Sigmoid colon (tissue), 6 donors: ENCODE measurements at regions not wholly inside any gene's neighbourhood (a gene's known extent, or its start where the extent isn't known, plus 50 kb on each side); places are given as distances from the start of the nearest gene placed in this dataset.

Experiments used
- DNase-seq: peaks from one replicate; pipeline ENCODE4 v3.0.0-alpha.2; 2019
- H3K27ac ChIP-seq, 4 donors: fragments of 200-600 bp; sonication (generic); one replicate each; pipeline ENCODE4 v1.5.1; 2016 to 2019; ENCODE audit warnings: mild to moderate bottlenecking in 1 of 4
- H3K27me3 ChIP-seq, 3 donors: fragments of 200-600 bp; sonication (generic); one replicate each; pipeline ENCODE4 v1.5.1; 2019; ENCODE audit warnings: mild to moderate bottlenecking in 1 of 3
- H3K36me3 ChIP-seq, 4 donors: fragments of 200-600 bp; sonication (generic); one replicate each; pipeline ENCODE4 v1.5.1; 2016 to 2019
- H3K4me1 ChIP-seq, 4 donors: fragments of 200-600 bp; sonication (generic); one replicate each; pipeline ENCODE4 v1.5.1; 2017 to 2019
- H3K4me3 ChIP-seq, 4 donors: fragments of 200-600 bp; sonication (generic); one replicate each; pipeline ENCODE4 v1.5.1; 2017 to 2019; ENCODE audit warnings: mild to moderate bottlenecking in 2 of 4, moderate library complexity in 1 of 4
- H3K9me3 ChIP-seq, 4 donors: fragments of 200-600 bp in 3 of 4; sonication (generic) in 3 of 4; one replicate each; pipeline versions ENCODE4 v1.5.1 to v1.6.1; 2013 to 2019
- EP300 ChIP-seq, 4 donors: sonication (generic); formaldehyde crosslinking; IDR thresholded peaks; one replicate each; pipeline ENCODE4 v1.6.1; 2017; ENCODE audit warnings: antibody characterized with exemption in 4 of 4
- POLR2A ChIP-seq, 2 donors: fragments of 450-650 bp; IDR thresholded peaks; one replicate each; pipeline ENCODE4 v1.6.1; 2016; ENCODE audit warnings: antibody characterized with exemption in 2 of 2, mild to moderate bottlenecking in 2 of 2, moderate library complexity in 2 of 2
- POLR2AphosphoS5 ChIP-seq, 4 donors: sonication (generic); formaldehyde crosslinking; IDR thresholded peaks; one replicate each; pipeline ENCODE4 v1.6.1; 2017; ENCODE audit warnings: antibody characterized with exemption in 4 of 4
- WGBS, 2 donors: extraction: QIAGEN DNeasy Blood & Tissue Kit; methylation state at CpG; one replicate each; pipeline ENCODE4 v1.1.7; 2013; 5-methylcytosine and 5-hydroxymethylcytosine counted together
- intact Hi-C: fragments of 100-400 bp; cut with DNase I; formaldehyde crosslinking; loops from one replicate; pipeline ENCODE4 v1.15.1; 2023
- TF ChIP-seq, protein P1 (sequence below), 4 experiments: fragments of 450-650 bp in 3 of 4; fragments of 200-600 bp in 1 of 4; IDR thresholded peaks; one replicate each; pipeline ENCODE4 v1.5.1; 2016 to 2019; ENCODE audit warnings: antibody characterized with exemption in 4 of 4, mild to moderate bottlenecking in 3 of 4, moderate library complexity in 2 of 4
- donor health status: healthy with polysubstance abuse.
- donor health status: healthy.

DNA sequence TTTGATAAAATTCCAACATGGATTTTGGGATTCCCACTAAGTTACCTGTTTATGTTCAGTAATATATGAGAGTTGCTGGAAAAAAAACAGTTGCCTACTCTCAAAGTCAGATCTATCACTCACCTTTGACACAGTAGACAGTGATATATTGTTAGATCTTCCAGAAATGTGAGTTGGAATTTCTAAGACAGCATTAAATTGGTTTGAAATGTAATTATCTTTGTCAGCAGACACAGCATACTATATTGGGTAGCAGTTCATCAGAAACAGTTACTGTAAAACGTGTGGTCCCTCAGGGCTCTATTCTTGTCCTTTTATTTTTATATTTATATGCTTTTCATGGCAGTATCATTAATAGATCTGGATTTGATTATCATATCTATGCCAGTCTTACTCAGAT is 433.6 kb upstream of the ARRDC3 start:
- no peaks in the 10 kb centered on the region for H3K36me3 ChIP-seq
- 30 to 43% methylated on average over 1 of the region's 1 CpG for WGBS, 2 donors
- no peak for DNase-seq
- no peak overlapping the region for H3K4me3 ChIP-seq
- H3K4me1 ChIP-seq, result no peaks in the 10 kb centered on the region
- no peaks in the 10 kb centered on the region for H3K9me3 ChIP-seq
- intact Hi-C loops, result no loop called here
- no peak overlapping the region for H3K27ac ChIP-seq
- TF ChIP-seq POLR2AphosphoS5 (IDR thresholded peaks at IDR 0.05) (no peak), EP300 (IDR thresholded peaks at IDR 0.05) (no peak), POLR2A (IDR thresholded peaks at IDR 0.05) (no peak)
- TF ChIP-seq, protein P1, sequence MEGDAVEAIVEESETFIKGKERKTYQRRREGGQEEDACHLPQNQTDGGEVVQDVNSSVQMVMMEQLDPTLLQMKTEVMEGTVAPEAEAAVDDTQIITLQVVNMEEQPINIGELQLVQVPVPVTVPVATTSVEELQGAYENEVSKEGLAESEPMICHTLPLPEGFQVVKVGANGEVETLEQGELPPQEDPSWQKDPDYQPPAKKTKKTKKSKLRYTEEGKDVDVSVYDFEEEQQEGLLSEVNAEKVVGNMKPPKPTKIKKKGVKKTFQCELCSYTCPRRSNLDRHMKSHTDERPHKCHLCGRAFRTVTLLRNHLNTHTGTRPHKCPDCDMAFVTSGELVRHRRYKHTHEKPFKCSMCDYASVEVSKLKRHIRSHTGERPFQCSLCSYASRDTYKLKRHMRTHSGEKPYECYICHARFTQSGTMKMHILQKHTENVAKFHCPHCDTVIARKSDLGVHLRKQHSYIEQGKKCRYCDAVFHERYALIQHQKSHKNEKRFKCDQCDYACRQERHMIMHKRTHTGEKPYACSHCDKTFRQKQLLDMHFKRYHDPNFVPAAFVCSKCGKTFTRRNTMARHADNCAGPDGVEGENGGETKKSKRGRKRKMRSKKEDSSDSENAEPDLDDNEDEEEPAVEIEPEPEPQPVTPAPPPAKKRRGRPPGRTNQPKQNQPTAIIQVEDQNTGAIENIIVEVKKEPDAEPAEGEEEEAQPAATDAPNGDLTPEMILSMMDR (IDR thresholded peaks at IDR 0.05), result no peak
- H3K27me3 ChIP-seq, result no peaks in the 10 kb centered on the region

DNA sequence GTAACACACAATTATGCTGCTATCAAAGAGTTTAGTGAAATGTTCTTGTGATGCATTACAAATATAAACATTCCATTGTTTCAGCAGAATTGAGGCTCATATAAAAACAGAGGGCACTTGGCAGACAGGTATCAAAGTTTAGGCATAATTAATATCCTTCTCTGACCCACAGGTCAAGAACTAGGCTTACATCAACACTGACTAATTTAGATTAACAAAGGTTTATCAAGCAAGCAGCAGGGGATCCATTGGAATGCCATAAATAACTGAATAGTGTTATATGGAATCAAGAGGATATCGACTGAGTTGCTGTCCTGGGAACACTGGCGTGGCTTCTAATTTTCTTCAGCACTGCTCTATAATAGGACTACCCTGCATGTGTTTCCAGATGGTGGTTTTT is 414.5 kb upstream of the ARRDC3 start:
- Histone ChIP-seq H3K27me3 (no peaks in the 10 kb centered on the region), H3K36me3 (no peaks in the 10 kb centered on the region), H3K9me3 (no peaks in the 10 kb centered on the region), H3K4me3 (no peak overlapping the region), H3K27ac (no peak overlapping the region), H3K4me1 (no peaks in the 10 kb centered on the region)
- TF ChIP-seq POLR2A (IDR thresholded peaks at IDR 0.05), result no peak
- TF ChIP-seq POLR2AphosphoS5 (IDR thresholded peaks at IDR 0.05), result no peak
- no peak for TF ChIP-seq EP300 (IDR thresholded peaks at IDR 0.05)
- TF ChIP-seq, protein P1 (IDR thresholded peaks at IDR 0.05), result no peak
- no peak for DNase-seq
- intact Hi-C loops, result no loop called here
- WGBS, 2 donors, result 65 to 83% methylated on average over 2 of the region's 2 CpGs

DNA sequence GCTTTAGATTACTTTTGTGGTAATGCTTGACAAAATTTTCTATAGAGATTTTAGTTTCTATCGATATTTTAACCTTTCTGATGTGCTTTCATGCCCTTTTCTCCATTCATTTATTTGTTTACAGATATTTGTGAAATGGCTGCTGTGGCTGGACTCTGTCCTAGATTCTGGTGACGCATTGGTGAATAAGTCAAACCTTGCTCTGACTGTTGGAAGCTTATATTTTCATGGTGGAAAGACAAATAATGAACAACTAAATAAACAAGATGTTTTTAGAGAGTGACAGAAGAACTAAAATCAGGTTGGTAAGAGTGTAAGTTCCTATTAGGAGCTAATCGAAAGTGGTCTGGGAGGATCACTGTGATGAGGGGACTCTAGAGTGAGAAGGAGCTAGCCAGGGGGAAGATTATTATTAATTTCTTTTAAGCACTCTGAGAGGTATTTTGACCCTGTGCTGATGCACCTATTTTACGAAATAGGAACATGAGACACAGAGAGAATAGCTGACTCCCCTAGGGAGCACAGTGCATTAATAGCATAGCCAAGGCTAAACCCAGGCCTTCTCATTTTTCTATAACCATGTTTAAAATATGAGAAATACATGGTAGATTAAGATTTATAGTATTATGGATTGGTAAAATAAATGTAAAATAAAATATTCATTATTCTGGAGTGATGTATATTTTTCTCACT is 411.9 kb upstream of the ARRDC3 start:
- Histone ChIP-seq H3K4me1 (no peaks in the 10 kb centered on the region), H3K27me3 (no peaks in the 10 kb centered on the region), H3K9me3 (no peaks in the 10 kb centered on the region), H3K36me3 (no peaks in the 10 kb centered on the region), H3K27ac (no peak overlapping the region), H3K4me3 (no peak overlapping the region)
- no peak for TF ChIP-seq POLR2A (IDR thresholded peaks at IDR 0.05)
- TF ChIP-seq, protein P1 (IDR thresholded peaks at IDR 0.05), result no peak
- TF ChIP-seq EP300 (IDR thresholded peaks at IDR 0.05), result no peak
- TF ChIP-seq POLR2AphosphoS5 (IDR thresholded peaks at IDR 0.05), result no peak
- intact Hi-C loops, result no loop called here
- 84 to 85% methylated on average over 4 of the region's 4 CpGs for WGBS, 2 donors
- DNase-seq, result no peak

DNA sequence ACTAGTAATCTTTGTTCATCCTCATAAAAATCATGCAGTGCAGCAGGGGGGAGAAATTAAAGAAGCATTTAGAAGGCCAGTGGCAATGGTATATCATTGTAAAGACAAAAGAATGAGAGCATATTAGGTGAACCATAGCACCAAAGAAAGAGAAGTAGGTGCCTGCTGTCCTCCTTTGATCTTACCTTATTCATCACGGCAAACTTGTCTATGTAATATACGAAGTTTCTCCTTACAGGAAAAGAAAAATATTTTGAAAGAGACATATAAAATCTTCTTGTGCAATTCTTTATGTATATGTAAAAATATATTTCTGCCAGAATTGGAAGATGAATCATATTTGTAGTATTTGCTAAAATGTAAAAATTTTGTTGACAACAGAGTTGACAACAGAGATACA is 411.3 kb upstream of the ARRDC3 start:
- Histone ChIP-seq H3K4me3 (no peak overlapping the region), H3K27ac (no peak overlapping the region), H3K36me3 (no peaks in the 10 kb centered on the region), H3K4me1 (no peaks in the 10 kb centered on the region), H3K9me3 (no peaks in the 10 kb centered on the region), H3K27me3 (no peaks in the 10 kb centered on the region)
- intact Hi-C loops, result no loop called here
- no peak for TF ChIP-seq EP300 (IDR thresholded peaks at IDR 0.05)
- TF ChIP-seq POLR2AphosphoS5 (IDR thresholded peaks at IDR 0.05), result no peak
- no peak for TF ChIP-seq POLR2A (IDR thresholded peaks at IDR 0.05)
- TF ChIP-seq, protein P1 (IDR thresholded peaks at IDR 0.05), result no peak
- no peak for DNase-seq
- 59 to 64% methylated on average over 2 of the region's 2 CpGs for WGBS, 2 donors

DNA sequence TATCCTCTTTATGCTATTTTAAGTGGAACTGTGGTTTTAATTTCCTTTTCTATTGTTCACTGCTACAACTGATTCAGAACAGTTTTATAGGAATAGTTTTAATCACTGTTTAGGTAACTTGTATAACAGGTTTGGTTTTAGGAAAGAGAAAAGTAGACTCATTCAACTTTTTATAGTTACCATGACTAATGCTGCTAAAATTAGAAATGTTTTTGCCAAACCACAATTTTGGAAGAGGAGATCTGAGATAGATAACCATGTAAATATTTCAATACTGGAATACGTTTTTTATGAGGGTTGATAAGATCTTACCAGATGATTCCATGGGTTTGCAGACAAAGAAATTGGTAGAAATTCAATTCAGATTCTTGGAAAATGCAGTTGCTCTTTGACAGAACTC is 404.6 kb upstream of the ARRDC3 start:
- Histone ChIP-seq H3K4me3 (no peak overlapping the region), H3K36me3 (no peaks in the 10 kb centered on the region), H3K4me1 (no peaks in the 10 kb centered on the region), H3K27me3 (no peaks in the 10 kb centered on the region), H3K9me3 (no peaks in the 10 kb centered on the region), H3K27ac (no peak overlapping the region)
- TF ChIP-seq POLR2AphosphoS5 (IDR thresholded peaks at IDR 0.05), result no peak
- TF ChIP-seq, protein P1 (IDR thresholded peaks at IDR 0.05), result no peak
- no peak for TF ChIP-seq EP300 (IDR thresholded peaks at IDR 0.05)
- TF ChIP-seq POLR2A (IDR thresholded peaks at IDR 0.05), result no peak
- intact Hi-C loops, result no loop called here
- no peak for DNase-seq
- WGBS, 2 donors, result 4 to 9% methylated on average over 1 of the region's 1 CpG
